K562 (cell line): ENCODE measurements at regions not wholly inside any gene's neighbourhood (a gene's known extent, or its start where the extent isn't known, plus 50 kb on each side); places are given as distances from the start of the nearest gene placed in this dataset.

Experiments used
- ATAC-seq: fragments of 200-7000 bp; cut with Tn5 transposase; 3 replicates; pipeline ENCODE4 v1.9.1; 2020; ENCODE audit warnings: moderate library complexity
- BruUV-seq: library from RNA; stranded (reverse); fragments of 400-500 nt; replicated peaks from 2 replicates; lab custom pipeline; 2021; lab: Mats Ljungman, UMichigan
- CTCF ChIA-PET: fragments of 300-600 bp; formaldehyde crosslinking; extraction: SDS; loops from one replicate; lab custom pipeline; 2021; ENCODE audit warnings: low intra/inter-chr PET ratio; lab: Yijun Ruan, JAX
- POLR2A ChIA-PET: fragments of 300-600, 350-650 bp; sonication (Branson Sonifier 250); formaldehyde crosslinking; extraction: SDS; loops from one replicate; lab custom pipeline; 2021; ENCODE audit warnings: antibody characterized with exemption, inconsistent platforms; lab: Yijun Ruan, JAX
- DNase-seq, 4 experiments: peaks; one replicate each; pipeline versions ENCODE4 v3.0.0 to v3.0.0-alpha.2; 2011 to 2018; ENCODE audit warnings: low spot score in 3 of 4, mixed read lengths in 3 of 4; ENCODE audit errors: extremely low read depth in 1 of 4
- FAIRE-seq: peaks from 2 replicates; lab custom pipeline; 2011; peaks lifted over from hg19 to GRCh38; lab: Jason Lieb, UNC
- H2AFZ ChIP-seq: 2 replicates; pipeline ENCODE4 v1.6.0; 2011; ENCODE audit warnings: low read depth, low read length, control low read depth, inconsistent platforms
- H3K27ac ChIP-seq: fragments of 200-600 bp; 3 replicates; pipeline ENCODE4 v1.8.0; 2011; ENCODE audit warnings: low read depth, mild to moderate bottlenecking, control low read depth, inconsistent platforms, low read length, moderate library complexity, mixed read lengths; ENCODE audit errors: extremely low read depth
- H3K27me3 ChIP-seq, 2 experiments: fragments of 300-600 bp in 1 of 2; 2 replicates in 1 of 2; 3 replicates in 1 of 2; pipeline versions ENCODE4 v1.6.0 to v1.8.0; 2011; ENCODE audit warnings: inconsistent platforms in 2 of 2, low read length in 2 of 2, mild to moderate bottlenecking in 1 of 2, mixed read lengths in 1 of 2, moderate library complexity in 1 of 2; ENCODE audit not compliant: control insufficient read depth in 2 of 2, insufficient read depth in 2 of 2
- H3K36me3 ChIP-seq: fragments of 300-600 bp; 3 replicates; pipeline ENCODE4 v1.8.0; 2011; ENCODE audit warnings: mild to moderate bottlenecking, low read length, inconsistent platforms; ENCODE audit not compliant: control insufficient read depth, insufficient read depth
- H3K4me1 ChIP-seq, 2 experiments: fragments of 200-600 bp in 1 of 2; replicated peaks in 1 of 2; 2 replicates in 1 of 2; 3 replicates in 1 of 2; pipeline versions ENCODE4 v1.5.1 to v1.8.0; 2011; ENCODE audit warnings: inconsistent platforms in 2 of 2, low read length in 2 of 2, mild to moderate bottlenecking in 1 of 2, mixed read lengths in 1 of 2, moderate library complexity in 1 of 2; ENCODE audit not compliant: control insufficient read depth in 2 of 2, insufficient read depth in 2 of 2
- H3K4me2 ChIP-seq: 2 replicates; pipeline ENCODE4 v1.6.1; 2011; ENCODE audit warnings: low read length, control low read depth, inconsistent platforms, mixed read lengths; ENCODE audit not compliant: insufficient read depth
- H3K4me3 ChIP-seq: fragments of 200-600 bp; sonication (generic), shearing (Covaris generic); 2 replicates; pipeline ENCODE4 v1.5.1; 2016; ENCODE audit warnings: control low read depth, inconsistent platforms
- H3K79me2 ChIP-seq: fragments of 200-600 bp; 3 replicates; pipeline ENCODE4 v1.8.0; 2011; ENCODE audit warnings: low read length, inconsistent platforms; ENCODE audit not compliant: control insufficient read depth, insufficient read depth
- H3K9ac ChIP-seq, 2 experiments: 2 replicates each; pipeline versions ENCODE4 v1.6.0 to v1.6.1; 2011; ENCODE audit warnings: low read depth in 2 of 2, low read length in 2 of 2, control low read depth in 1 of 2, inconsistent platforms in 1 of 2, mild to moderate bottlenecking in 1 of 2, mixed read lengths in 1 of 2; ENCODE audit not compliant: insufficient read depth in 1 of 2
- H3K9me1 ChIP-seq: one replicate; pipeline ENCODE4 v1.6.0; 2011; ENCODE audit warnings: inconsistent platforms, mild to moderate bottlenecking, low read length, moderate library complexity; ENCODE audit not compliant: control insufficient read depth, insufficient read depth
- H3K9me3 ChIP-seq: replicated peaks from 2 replicates; pipeline ENCODE4 v1.5.1; 2011; ENCODE audit warnings: low read depth, low read length, inconsistent platforms; ENCODE audit not compliant: control insufficient read depth, insufficient read depth
- H4K20me1 ChIP-seq: replicated peaks from 2 replicates; pipeline ENCODE4 v1.6.1; 2011; ENCODE audit warnings: low read length, inconsistent platforms, mixed read lengths; ENCODE audit not compliant: control insufficient read depth, insufficient read depth
- ARID2 ChIP-seq: fragments of 450-650 bp; IDR thresholded peaks from 2 replicates; pipeline ENCODE4 v1.6.1; 2017; ENCODE audit warnings: antibody characterized with exemption, mild to moderate bottlenecking
- ARNT ChIP-seq, 2 experiments: fragments of 450-650 bp; IDR thresholded peaks; 2 replicates each; pipeline ENCODE4 v1.6.1; 2016; ENCODE audit warnings: mild to moderate bottlenecking in 1 of 2
- CCNT2 ChIP-seq: IDR thresholded peaks from 2 replicates; pipeline ENCODE4 v1.6.1; 2011; ENCODE audit warnings: borderline replicate concordance, low read depth, mild to moderate bottlenecking, moderate library complexity, mixed read lengths, low read length; ENCODE audit not compliant: insufficient read length; ENCODE audit errors: extremely low read depth
- CHAMP1 ChIP-seq: fragments of 450-650 bp; IDR thresholded peaks from 2 replicates; pipeline ENCODE4 v1.6.1; 2016; ENCODE audit warnings: mild to moderate bottlenecking
- ESRRB ChIP-seq: fragments of 250-450 bp; sonication (Bioruptor Pico); IDR thresholded peaks from 2 replicates; pipeline ENCODE4 v1.5.0; 2020; ENCODE audit warnings: mild to moderate bottlenecking, moderate library complexity, borderline replicate concordance
- MLLT1 ChIP-seq, 2 experiments: fragments of 450-650 bp; IDR thresholded peaks; 2 replicates each; pipeline ENCODE4 v1.6.1; 2016
- MTF1 ChIP-seq: fragments of 250-450 bp; sonication (Bioruptor Pico); IDR thresholded peaks from 2 replicates; pipeline ENCODE4 v1.9.0; 2021; ENCODE audit warnings: moderate library complexity, mild to moderate bottlenecking, inconsistent platforms, borderline replicate concordance
- MYNN ChIP-seq, 2 experiments: sonication (generic); formaldehyde crosslinking in 1 of 2; IDR thresholded peaks; 2 replicates each; pipeline versions ENCODE4 v1.5.0 to v1.6.1; 2016 to 2020; ENCODE audit warnings: antibody characterized with exemption in 1 of 2, missing genetic modification reagents in 1 of 2
- NELFE ChIP-seq: IDR thresholded peaks from 2 replicates; pipeline ENCODE4 v1.6.1; 2011; ENCODE audit warnings: mild to moderate bottlenecking; ENCODE audit not compliant: insufficient read depth, insufficient read length
- RBM25 ChIP-seq: fragments of 200-400 bp; formaldehyde crosslinking; IDR thresholded peaks from 2 replicates; pipeline ENCODE4 v1.6.1; 2018; ENCODE audit warnings: low read length, low read depth, moderate library complexity; ENCODE audit not compliant: severe bottlenecking
- RNF219 ChIP-seq: fragments of 250-450 bp; sonication (Bioruptor Pico); IDR thresholded peaks from 2 replicates; pipeline ENCODE4 v1.5.0; 2022; ENCODE audit warnings: mild to moderate bottlenecking
- TCF7L2 ChIP-seq: fragments of 150-350 bp; IDR thresholded peaks from 2 replicates; pipeline ENCODE4 v1.6.1; 2016; ENCODE audit warnings: low read depth, mild to moderate bottlenecking, low read length, moderate library complexity
- ZBTB17 ChIP-seq: fragments of 450-650 bp; formaldehyde crosslinking; IDR thresholded peaks from 2 replicates; pipeline ENCODE4 v1.4.0; 2020; ENCODE audit warnings: mild to moderate bottlenecking
- ZBTB5 ChIP-seq: fragments of 450-650 bp; IDR thresholded peaks from 2 replicates; pipeline ENCODE4 v1.6.1; 2017; ENCODE audit warnings: antibody characterized with exemption
- ZFP1 ChIP-seq: fragments of 450-650 bp; formaldehyde crosslinking; IDR thresholded peaks from 2 replicates; pipeline ENCODE4 v1.4.0; 2020; ENCODE audit warnings: mild to moderate bottlenecking, mixed read lengths
- ZNF224 ChIP-seq: sonication (generic); formaldehyde crosslinking; IDR thresholded peaks from 2 replicates; pipeline ENCODE4 v1.8.0; 2022; ENCODE audit warnings: mild to moderate bottlenecking, missing genetic modification reagents
- WGBS: fragments of 100-300 bp; shearing (Covaris generic); methylation state at CpG from one replicate; pipeline ENCODE4 v1.1.6; 2016; ENCODE audit warnings: low coverage, mixed read lengths; ENCODE audit not compliant: insufficient coverage; ENCODE audit errors: missing lambda C conversion rate; 5-methylcytosine and 5-hydroxymethylcytosine counted together
- in situ Hi-C: fragments of 300-500 bp; cut with MboI; formaldehyde crosslinking; loops from 4 replicates; pipeline ENCODE4 v1.15.0; 2018; ENCODE audit warnings: inconsistent platforms, mixed read lengths
- intact Hi-C: fragments of 100-400 bp; cut with micrococcal nuclease; formaldehyde crosslinking; loops from 2 replicates; pipeline ENCODE4 v1.14.2; 2022

GRCh38 chr4:135515295-135515694 is 1313.7 kb upstream of the PABPC4L start:
- BruUV-seq = no TSS peak
- no peak overlapping the region for H2AFZ ChIP-seq
- no peak overlapping the region for H3K4me3 ChIP-seq
- no peak for ATAC-seq
- intact Hi-C loops (no loop called here), in situ Hi-C loops (no loop called here)
- H3K27ac ChIP-seq = no peak overlapping the region
- H3K79me2 ChIP-seq = no peaks in the 10 kb centered on the region
- no peak overlapping the region for H3K9ac ChIP-seq
- H4K20me1 ChIP-seq = no peaks in the 10 kb centered on the region
- FAIRE-seq = no peak
- ChIA-PET POLR2A (no interaction called here), CTCF (no interaction called here)
- 4% methylated on average over 3 of the region's 3 CpGs for WGBS
- no peak for DNase-seq
- no peaks in the 10 kb centered on the region; the same call in 1 of the 2 replicates for H3K9me3 ChIP-seq
- no peaks in the 10 kb centered on the region for H3K9me1 ChIP-seq
- no peaks in the 10 kb centered on the region for H3K27me3 ChIP-seq
- H3K36me3 ChIP-seq = no peaks in the 10 kb centered on the region
- H3K4me1 ChIP-seq = no peaks in the 10 kb centered on the region
- H3K4me2 ChIP-seq = no peak overlapping the region
- no peak for TF ChIP-seq ZBTB5
- no peak for TF ChIP-seq MTF1 (CRISPR knock-in tag)
- TF ChIP-seq MLLT1 (IDR thresholded peaks at IDR 0.05) = no peak
- no peak for TF ChIP-seq ESRRB
- TF ChIP-seq ZNF224 = no peak
- TF ChIP-seq NELFE = no peak
- no peak for TF ChIP-seq ARID2
- no peak for TF ChIP-seq ZFP1 (CRISPR knock-in tag)
- no peak for TF ChIP-seq TCF7L2
- TF ChIP-seq ARNT (IDR thresholded peaks at IDR 0.05) = no peak
- TF ChIP-seq MYNN (IDR thresholded peaks at IDR 0.05) = no peak
- TF ChIP-seq MYNN (CRISPR knock-in tag; IDR thresholded peaks at IDR 0.05) = no peak
- no peak for TF ChIP-seq RBM25
- no peak for TF ChIP-seq ZBTB17 (CRISPR knock-in tag)
- TF ChIP-seq RNF219 (CRISPR knock-in tag) = no peak
- no peak for TF ChIP-seq CHAMP1
- no peak for TF ChIP-seq CCNT2
